ENCODE measurements at regions not wholly inside any gene's neighbourhood (a gene's known extent, or its start where the extent isn't known, plus 50 kb on each side); places are given as distances from the start of the nearest gene placed in this dataset.

GRCh38 chr11:92739491-92739890 is 230.0 kb upstream of the MTNR1B start:
- Histone ChIP-seq H3K4me3 (no peak overlapping the region), H3K27ac (no peak overlapping the region), H3K36me3 (replicated peaks in 1 of 2; ENCODE audit: insufficient read depth in 1 of 2, low read depth in 2 of 2) (no peaks in the 10 kb centered on the region), H3K27me3 (no peaks in the 10 kb centered on the region), H3K9me3 (no peaks in the 10 kb centered on the region), H3K4me1 (no peaks in the 10 kb centered on the region)
- intact Hi-C loops (cut with DNase I): no loop called here
- DNase-seq: no peak
- no peak for ATAC-seq
- WGBS, 2 donors: 72 to 84% methylated on average over 2 of the region's 2 CpGs
- TF ChIP-seq POLR2A (IDR thresholded peaks at IDR 0.05): no peak
- TF ChIP-seq, protein P1, sequence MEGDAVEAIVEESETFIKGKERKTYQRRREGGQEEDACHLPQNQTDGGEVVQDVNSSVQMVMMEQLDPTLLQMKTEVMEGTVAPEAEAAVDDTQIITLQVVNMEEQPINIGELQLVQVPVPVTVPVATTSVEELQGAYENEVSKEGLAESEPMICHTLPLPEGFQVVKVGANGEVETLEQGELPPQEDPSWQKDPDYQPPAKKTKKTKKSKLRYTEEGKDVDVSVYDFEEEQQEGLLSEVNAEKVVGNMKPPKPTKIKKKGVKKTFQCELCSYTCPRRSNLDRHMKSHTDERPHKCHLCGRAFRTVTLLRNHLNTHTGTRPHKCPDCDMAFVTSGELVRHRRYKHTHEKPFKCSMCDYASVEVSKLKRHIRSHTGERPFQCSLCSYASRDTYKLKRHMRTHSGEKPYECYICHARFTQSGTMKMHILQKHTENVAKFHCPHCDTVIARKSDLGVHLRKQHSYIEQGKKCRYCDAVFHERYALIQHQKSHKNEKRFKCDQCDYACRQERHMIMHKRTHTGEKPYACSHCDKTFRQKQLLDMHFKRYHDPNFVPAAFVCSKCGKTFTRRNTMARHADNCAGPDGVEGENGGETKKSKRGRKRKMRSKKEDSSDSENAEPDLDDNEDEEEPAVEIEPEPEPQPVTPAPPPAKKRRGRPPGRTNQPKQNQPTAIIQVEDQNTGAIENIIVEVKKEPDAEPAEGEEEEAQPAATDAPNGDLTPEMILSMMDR (IDR thresholded peaks at IDR 0.05): no peak

- Histone ChIP-seq H3K27me3 (no peaks in the 10 kb centered on the region), H3K4me3 (no peak overlapping the region), H3K9me3 (no peaks in the 10 kb centered on the region), H3K4me1 (no peaks in the 10 kb centered on the region), H3K36me3 (replicated peaks in 1 of 2; ENCODE audit: insufficient read depth in 1 of 2, low read depth in 2 of 2) (no peaks in the 10 kb centered on the region), H3K27ac (no peak overlapping the region)
- 45 to 65% methylated on average over 2 of the region's 2 CpGs for WGBS, 2 donors
- intact Hi-C loops (cut with DNase I): no loop called here
- ATAC-seq (no peak), DNase-seq (no peak)
- TF ChIP-seq POLR2A (IDR thresholded peaks at IDR 0.05): no peak
- TF ChIP-seq, protein P1 (IDR thresholded peaks at IDR 0.05): no peak
These were observed 229.2 kb upstream of the MTNR1B start for GRCh38 chr11:92740276-92740675.

DNA sequence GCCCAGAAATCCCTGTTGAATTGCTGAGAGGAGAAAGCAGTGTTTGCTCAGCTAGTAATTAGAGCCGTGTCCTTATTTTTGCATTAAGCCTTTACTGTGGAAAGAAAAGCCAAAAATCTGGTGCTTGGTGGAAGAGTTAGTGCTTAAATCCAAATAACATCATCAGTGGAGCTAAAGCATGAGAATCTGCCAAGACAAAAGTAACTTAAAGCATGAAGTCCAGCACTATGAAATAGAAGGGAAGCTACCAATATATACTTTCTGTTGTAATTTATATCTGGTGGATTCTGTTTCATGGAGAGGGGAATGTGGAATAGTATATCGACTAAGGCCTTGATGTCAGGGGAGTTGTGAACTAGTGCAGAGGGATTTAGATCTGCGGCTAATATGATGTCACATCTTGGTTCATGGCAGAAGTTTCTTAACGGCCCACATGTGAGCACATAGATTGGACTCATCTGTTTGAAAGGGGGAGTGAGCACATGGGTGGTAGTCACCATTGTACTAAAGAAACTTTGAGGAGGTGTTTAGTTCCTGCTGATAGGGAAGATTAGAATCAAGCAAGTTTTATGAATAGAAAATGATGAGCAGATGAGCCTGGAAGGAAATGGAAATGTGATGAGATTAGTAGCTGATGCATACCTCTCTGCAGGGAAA is 224.4 kb upstream of the MTNR1B start:
- no peaks in the 10 kb centered on the region for H3K9me3 ChIP-seq
- no peak overlapping the region for H3K27ac ChIP-seq
- TF ChIP-seq, protein P1 (IDR thresholded peaks at IDR 0.05): no peak
- no peak for TF ChIP-seq POLR2A (IDR thresholded peaks at IDR 0.05)
- DNase-seq (no peak), ATAC-seq (no peak)
- no peaks in the 10 kb centered on the region for H3K4me1 ChIP-seq
- intact Hi-C loops (cut with DNase I): no loop called here
- no peak overlapping the region for H3K4me3 ChIP-seq
- 74 to 77% methylated on average over 4 of the region's 4 CpGs for WGBS, 2 donors
- H3K36me3 ChIP-seq (replicated peaks in 1 of 2; ENCODE audit: insufficient read depth in 1 of 2, low read depth in 2 of 2): no peaks in the 10 kb centered on the region
- H3K27me3 ChIP-seq: no peaks in the 10 kb centered on the region

DNA sequence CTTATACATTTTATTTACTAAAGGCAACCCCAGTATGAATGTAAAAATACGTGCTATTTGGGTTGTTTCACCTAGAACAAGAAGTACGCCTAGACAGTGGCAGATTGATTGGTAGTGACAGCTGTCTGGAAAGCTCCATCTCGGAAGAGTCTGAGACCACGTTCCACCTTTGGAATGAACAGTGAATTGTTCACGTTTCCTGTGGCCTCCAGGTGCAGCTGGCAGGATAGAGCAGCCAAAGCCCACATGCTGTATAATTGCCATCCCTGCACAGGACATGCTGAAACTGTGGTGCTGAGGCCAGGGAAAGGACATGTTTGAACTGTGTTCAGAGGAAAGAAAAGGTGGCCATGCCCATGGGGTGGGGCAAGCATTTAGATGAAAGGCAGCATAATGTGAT is 218.7 kb upstream of the MTNR1B start:
- WGBS, 2 donors: 65 to 67% methylated on average over 5 of the region's 5 CpGs
- peaks cover 16% of the 10 kb centered on the region for H3K4me1 ChIP-seq
- H3K36me3 ChIP-seq (replicated peaks in 1 of 2; ENCODE audit: insufficient read depth in 1 of 2, low read depth in 2 of 2): no peaks in the 10 kb centered on the region
- no peak for ATAC-seq
- TF ChIP-seq, protein P1 (IDR thresholded peaks at IDR 0.05): no peak
- no peak for TF ChIP-seq POLR2A (IDR thresholded peaks at IDR 0.05)
- H3K9me3 ChIP-seq: no peaks in the 10 kb centered on the region
- H3K4me3 ChIP-seq: no peak overlapping the region
- no peak for DNase-seq
- no peak overlapping the region for H3K27ac ChIP-seq
- no peaks in the 10 kb centered on the region for H3K27me3 ChIP-seq
- intact Hi-C loops (cut with DNase I): no loop called here

DNA sequence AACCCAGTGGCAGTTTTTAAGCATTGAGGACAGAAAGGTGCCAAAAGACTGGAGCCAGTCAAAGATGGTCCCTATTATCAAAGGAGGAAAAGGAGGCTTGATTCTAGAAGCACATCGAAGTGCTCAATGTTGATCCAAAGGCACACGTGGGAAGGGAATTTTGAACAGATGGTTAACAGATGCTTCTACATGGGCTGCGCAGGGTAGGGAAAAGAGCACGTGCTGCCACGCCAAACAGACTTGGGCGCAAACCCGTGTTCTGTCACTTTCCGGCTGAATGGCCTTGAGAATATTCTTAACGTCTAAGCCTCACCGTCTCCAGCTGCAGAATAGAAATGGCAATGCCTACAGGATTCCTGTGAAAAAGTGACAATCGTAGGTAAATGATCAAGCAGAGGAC is 217.9 kb upstream of the MTNR1B start:
- ATAC-seq (peak; percentile 81), DNase-seq (peak; percentile 24 to 57 (median 37))
- Histone ChIP-seq H3K36me3 (replicated peaks in 1 of 2; ENCODE audit: insufficient read depth in 1 of 2, low read depth in 2 of 2) (no peaks in the 10 kb centered on the region), H3K27ac (no peak overlapping the region), H3K4me1 (peaks cover 16% of the 10 kb centered on the region), H3K4me3 (no peak overlapping the region), H3K27me3 (no peaks in the 10 kb centered on the region), H3K9me3 (no peaks in the 10 kb centered on the region)
- TF ChIP-seq, protein P1 (IDR thresholded peaks at IDR 0.05): no peak
- TF ChIP-seq POLR2A (IDR thresholded peaks at IDR 0.05): no peak
- intact Hi-C loops (cut with DNase I): no loop called here
- 36 to 49% methylated on average over 11 of the region's 11 CpGs for WGBS, 2 donors

Data from body of pancreas (tissue), 4 donors.